ENCODE measurements at regions not wholly inside any gene's neighbourhood (a gene's known extent, or its start where the extent isn't known, plus 50 kb on each side); places are given as distances from the start of the nearest gene placed in this dataset.

DNA sequence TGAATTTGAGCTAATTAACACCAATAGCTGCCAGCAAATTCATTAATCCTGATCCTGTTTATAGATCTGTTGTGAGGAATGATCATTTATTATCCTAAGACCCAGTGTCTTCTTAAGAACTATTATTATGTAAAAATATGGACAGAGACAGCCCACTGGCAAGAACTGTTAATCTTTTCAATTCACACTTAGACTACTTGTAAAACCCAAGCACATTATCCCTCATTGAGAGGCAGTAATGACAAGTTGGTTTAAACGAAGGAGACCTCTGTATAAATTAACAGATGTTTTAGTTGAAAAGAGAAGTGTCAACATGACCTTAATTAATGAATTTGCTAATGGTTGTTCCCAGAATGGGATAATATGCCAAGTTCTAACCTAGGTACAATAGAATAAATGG lies 270.3 kb upstream of the IZUMO3 start:
- Histone ChIP-seq H3K27me3 (ENCODE audit: control insufficient read depth in 1 of 2, insufficient read depth in 2 of 2, low read length in 2 of 2) (no peaks in the 10 kb centered on the region), H2AFZ (ENCODE audit: low read length) (no peak overlapping the region), H3K36me3 (replicated peaks in 1 of 2; ENCODE audit: control insufficient read depth in 1 of 2, insufficient read depth in 2 of 2, low read length in 2 of 2) (no peaks in the 10 kb centered on the region), H3K9ac (ENCODE audit: insufficient read depth, low read depth, low read length) (no peak overlapping the region), H3K4me3 (replicated peaks in 1 of 3; ENCODE audit: insufficient read depth in 1 of 3, low read depth in 2 of 3, low read length in 3 of 3) (no peak overlapping the region), H3K4me1 (ENCODE audit: insufficient read depth, low read length) (no peaks in the 10 kb centered on the region), H3K27ac (ENCODE audit: extremely low read length, insufficient read depth, low read length) (no peak overlapping the region), H3K9me3 (ENCODE audit: low read length) (peaks cover 57% of the 10 kb centered on the region), H3K79me2 (ENCODE audit: insufficient read depth, low read length) (no peaks in the 10 kb centered on the region), H4K20me1 (ENCODE audit: insufficient read depth, low read length) (no peaks in the 10 kb centered on the region), H3K4me2 (ENCODE audit: low read depth, low read length) (no peak overlapping the region)
- DNase-seq (ENCODE audit: low spot score) (no peak), FAIRE-seq (no peak), ATAC-seq (no peak)
- ChIA-PET CTCF (ENCODE audit: low intra/inter-chr PET ratio, low total read pairs) (no interaction called here), POLR2A (no interaction called here)
- no TSS peak for BruUV-seq (replicated peaks)
- intact Hi-C loops (cut with micrococcal nuclease; ENCODE audit: unreplicated experiment), result no loop called here
- TF ChIP-seq FLYWCH1 (CRISPR knock-in tag; IDR thresholded peaks at IDR 0.05) (no peak), POLR2A (IDR thresholded peaks at IDR 0.05; ENCODE audit: insufficient read depth in 1 of 2, low read depth in 2 of 2, low read length in 2 of 2) (no peak), ETV5 (CRISPR knock-in tag; IDR thresholded peaks at IDR 0.05; ENCODE audit: borderline replicate concordance) (no peak), ZNF530 (CRISPR knock-in tag; IDR thresholded peaks at IDR 0.05; ENCODE audit: low read depth) (no peak), ATF1 (CRISPR knock-in tag; IDR thresholded peaks at IDR 0.05) (no peak), ZBTB4 (CRISPR knock-in tag; IDR thresholded peaks at IDR 0.05; ENCODE audit: borderline replicate concordance) (no peak), ZNF484 (CRISPR knock-in tag; IDR thresholded peaks at IDR 0.05; ENCODE audit: borderline replicate concordance, low read depth) (no peak), NRL (CRISPR knock-in tag; IDR thresholded peaks at IDR 0.05; ENCODE audit: borderline replicate concordance) (no peak), ZGPAT (CRISPR knock-in tag; IDR thresholded peaks at IDR 0.05) (no peak), DNMT1 (CRISPR knock-in tag; IDR thresholded peaks at IDR 0.05) (no peak), JUNB (CRISPR knock-in tag; IDR thresholded peaks at IDR 0.05; ENCODE audit: borderline replicate concordance) (no peak), ZIK1 (CRISPR knock-in tag; IDR thresholded peaks at IDR 0.05; ENCODE audit: borderline replicate concordance, low read depth) (no peak), ZBTB42 (CRISPR knock-in tag; IDR thresholded peaks at IDR 0.05) (no peak), ZBTB7B (CRISPR knock-in tag; IDR thresholded peaks at IDR 0.05) (no peak)
- TF ChIP-seq, protein P1, sequence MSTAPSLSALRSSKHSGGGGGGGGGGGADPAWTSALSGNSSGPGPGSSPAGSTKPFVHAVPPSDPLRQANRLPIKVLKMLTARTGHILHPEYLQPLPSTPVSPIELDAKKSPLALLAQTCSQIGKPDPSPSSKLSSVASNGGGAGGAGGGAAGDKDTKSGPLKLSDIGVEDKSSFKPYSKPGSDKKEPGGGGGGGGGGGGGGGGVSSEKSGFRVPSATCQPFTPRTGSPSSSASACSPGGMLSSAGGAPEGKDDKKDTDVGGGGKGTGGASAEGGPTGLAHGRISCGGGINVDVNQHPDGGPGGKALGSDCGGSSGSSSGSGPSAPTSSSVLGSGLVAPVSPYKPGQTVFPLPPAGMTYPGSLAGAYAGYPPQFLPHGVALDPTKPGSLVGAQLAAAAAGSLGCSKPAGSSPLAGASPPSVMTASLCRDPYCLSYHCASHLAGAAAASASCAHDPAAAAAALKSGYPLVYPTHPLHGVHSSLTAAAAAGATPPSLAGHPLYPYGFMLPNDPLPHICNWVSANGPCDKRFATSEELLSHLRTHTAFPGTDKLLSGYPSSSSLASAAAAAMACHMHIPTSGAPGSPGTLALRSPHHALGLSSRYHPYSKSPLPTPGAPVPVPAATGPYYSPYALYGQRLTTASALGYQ (CRISPR knock-in tag; IDR thresholded peaks at IDR 0.05), result no peak
- in situ Hi-C loops (cut with HindIII; ENCODE audit: extremely low pct_ligation_motif_present, low pct_unique_long_range_greater_than_20kb), result loop anchor here (25.0 kb wide), 1 partner anchor 104 kb away; no protein-coding TSS in a partner anchor
- 3% methylated on average over 1 of the region's 1 CpG for WGBS (ENCODE audit: low lambda C conversion rate)

All from HepG2 (cell line).